Upper lobe of left lung (tissue), 6 donors: ENCODE measurements at regions not wholly inside any gene's neighbourhood (a gene's known extent, or its start where the extent isn't known, plus 50 kb on each side); places are given as distances from the start of the nearest gene placed in this dataset.

Experiments
- ATAC-seq, 2 donors: fragments of 200-7000 bp; cut with Tn5 transposase; one replicate each; pipeline ENCODE4 v1.9.1; 2022; ENCODE audit warnings: mild to moderate bottlenecking in 2 of 2, moderate library complexity in 2 of 2; ENCODE audit not compliant: low FRiP score in 2 of 2
- DNase-seq, 2 donors: peaks; one replicate each; pipeline ENCODE4 v3.0.0-alpha.2; 2019 to 2020
- H3K27ac ChIP-seq, 4 donors: fragments of 200-600 bp; sonication (generic); one replicate each; pipeline ENCODE4 v1.5.1; 2016 to 2019
- H3K27me3 ChIP-seq, 4 donors: fragments of 200-600 bp; sonication (generic); one replicate each; pipeline ENCODE4 v1.5.1; 2017 to 2019
- H3K36me3 ChIP-seq, 4 donors: fragments of 200-600 bp; sonication (generic); one replicate each; pipeline ENCODE4 v1.5.1; 2016 to 2019
- H3K4me1 ChIP-seq, 4 donors: fragments of 200-600 bp; sonication (generic); one replicate each; pipeline ENCODE4 v1.5.1; 2018 to 2019
- H3K4me3 ChIP-seq, 4 donors: fragments of 200-600 bp; sonication (generic); one replicate each; pipeline ENCODE4 v1.5.1; 2017 to 2019; ENCODE audit warnings: mild to moderate bottlenecking in 2 of 4, moderate library complexity in 1 of 4
- H3K9me3 ChIP-seq, 4 donors: fragments of 200-600 bp; sonication (generic); one replicate each; pipeline ENCODE4 v1.5.1; 2018 to 2019
- CTCF ChIP-seq, 6 experiments: fragments of 450-650 bp in 4 of 6; fragments of 200-600 bp in 2 of 6; sonication (generic) in 2 of 6; IDR thresholded peaks; one replicate each; pipeline ENCODE4 v1.5.1; 2016 to 2019; ENCODE audit warnings: antibody characterized with exemption in 6 of 6
- EP300 ChIP-seq, 4 donors: sonication (generic); formaldehyde crosslinking; IDR thresholded peaks; one replicate each; pipeline ENCODE4 v1.5.1; 2017; ENCODE audit warnings: antibody characterized with exemption in 4 of 4, control low read depth in 2 of 4
- POLR2A ChIP-seq, 4 donors: fragments of 450-650 bp; IDR thresholded peaks; one replicate each; pipeline ENCODE4 v1.5.1; 2016 to 2017; ENCODE audit warnings: antibody characterized with exemption in 4 of 4, mild to moderate bottlenecking in 2 of 4
- POLR2AphosphoS5 ChIP-seq, 2 donors: sonication (generic); formaldehyde crosslinking; IDR thresholded peaks; one replicate each; pipeline ENCODE4 v1.5.1; 2017; ENCODE audit warnings: antibody characterized with exemption in 2 of 2
- WGBS, 2 donors: methylation state at CpG; one replicate each; pipeline ENCODE4 v1.1.5; 2017 to 2018; 5-methylcytosine and 5-hydroxymethylcytosine counted together
- donor health status: DM: no; HTN: no; CAD: no; lungs with moderate emphysema.
- donor health status: DM: no; HTN: yes; CAD: no; lungs with severe emphysema.

- DNase-seq (peak in 1 of 2 donors; percentile 20), ATAC-seq (no peak)
- WGBS, 2 donors = 40 to 45% methylated on average over 14 to 16 of the region's 16 CpGs
- H3K27ac ChIP-seq = peak overlapping the region in 1 of 4 donors; percentile 11
- H3K4me3 ChIP-seq = no peak overlapping the region
- TF ChIP-seq POLR2A (IDR thresholded peaks at IDR 0.05) = no peak
- no peak for TF ChIP-seq EP300 (IDR thresholded peaks at IDR 0.05)
- no peak for TF ChIP-seq CTCF (IDR thresholded peaks at IDR 0.05)
- TF ChIP-seq POLR2AphosphoS5 (IDR thresholded peaks at IDR 0.05) = no peak
- H3K36me3 ChIP-seq = no peaks in the 10 kb centered on the region
- peaks cover 5 to 23% (median 8%) of the 10 kb centered on the region in 4 donors for H3K4me1 ChIP-seq
- no peaks in the 10 kb centered on the region for H3K27me3 ChIP-seq
- H3K9me3 ChIP-seq = peaks cover 0 to 6% (median under 1%) of the 10 kb centered on the region in 4 donors
These were observed 80.4 kb upstream of the DIO3 start for GRCh38 chr14:101480747-101481530.

DNA sequence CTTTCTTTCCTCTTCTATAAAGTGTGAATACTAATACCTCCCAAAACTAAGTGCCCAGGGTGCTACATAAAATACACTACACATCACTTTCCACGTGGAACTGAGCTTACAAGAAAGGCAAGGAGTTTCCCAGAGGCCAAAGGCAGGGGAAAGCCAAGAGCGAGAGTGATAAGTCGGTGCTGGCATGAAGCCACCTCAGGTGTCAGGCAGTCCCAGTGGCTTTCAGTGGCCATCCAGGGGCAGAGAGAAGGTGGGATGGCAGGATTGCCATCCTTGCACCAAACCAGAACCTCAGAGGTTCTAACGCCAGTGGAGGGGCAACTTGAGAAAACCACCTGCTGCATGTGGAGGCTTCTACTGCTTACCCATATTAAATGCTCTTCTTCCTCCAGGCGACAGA, 79.7 kb upstream of the DIO3 start:
- Histone ChIP-seq H3K27ac (no peak overlapping the region), H3K4me1 (peaks cover under 1 to 17% (median 4%) of the 10 kb centered on the region in 4 donors), H3K27me3 (no peaks in the 10 kb centered on the region), H3K9me3 (peaks cover 0 to 11% (median 1%) of the 10 kb centered on the region in 4 donors), H3K4me3 (no peak overlapping the region), H3K36me3 (no peaks in the 10 kb centered on the region)
- TF ChIP-seq CTCF (IDR thresholded peaks at IDR 0.05) (no peak), EP300 (IDR thresholded peaks at IDR 0.05) (no peak), POLR2AphosphoS5 (IDR thresholded peaks at IDR 0.05) (no peak), POLR2A (IDR thresholded peaks at IDR 0.05) (no peak)
- WGBS, 2 donors = 72 to 81% methylated on average over 5 of the region's 5 CpGs
- no peak for ATAC-seq
- DNase-seq = peak in 1 of 2 donors; percentile 3

DNA sequence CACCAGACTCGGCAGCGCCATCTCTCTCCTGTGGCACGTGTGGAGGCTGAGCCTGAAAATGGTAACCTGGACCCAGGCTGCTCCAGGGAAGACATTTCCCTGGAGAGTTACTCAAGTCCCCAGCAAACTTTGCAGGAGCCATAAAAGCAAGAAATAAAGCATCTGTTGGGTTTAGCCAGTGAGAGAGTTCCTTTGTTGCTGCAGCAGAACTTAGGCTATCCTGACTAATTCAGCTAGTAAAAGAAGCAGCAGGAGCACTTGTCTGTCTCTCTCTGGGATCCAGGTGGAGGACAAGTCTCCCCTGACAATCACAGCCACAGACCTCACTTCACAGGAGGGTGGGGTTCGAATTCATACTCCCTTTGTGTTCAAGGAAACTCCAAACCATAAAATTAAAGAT, 79.2 kb upstream of the DIO3 start:
- ATAC-seq (no peak), DNase-seq (peak in 1 of 2 donors; percentile 14)
- Histone ChIP-seq H3K27me3 (no peaks in the 10 kb centered on the region), H3K4me3 (no peak overlapping the region), H3K27ac (no peak overlapping the region), H3K9me3 (peaks cover 0 to 12% (median 3%) of the 10 kb centered on the region in 4 donors), H3K4me1 (peaks cover 0 to 12% (median 2%) of the 10 kb centered on the region in 4 donors), H3K36me3 (no peaks in the 10 kb centered on the region)
- WGBS, 2 donors = 78 to 88% methylated on average over 1 to 4 of the region's 4 CpGs
- TF ChIP-seq EP300 (IDR thresholded peaks at IDR 0.05) (no peak), CTCF (IDR thresholded peaks at IDR 0.05) (no peak), POLR2A (IDR thresholded peaks at IDR 0.05) (no peak), POLR2AphosphoS5 (IDR thresholded peaks at IDR 0.05) (no peak)

- Histone ChIP-seq H3K27ac (no peak overlapping the region), H3K4me1 (peaks cover 0 to 6% (median 2%) of the 10 kb centered on the region in 4 donors), H3K4me3 (no peak overlapping the region), H3K36me3 (no peaks in the 10 kb centered on the region), H3K9me3 (peaks cover 0 to 12% (median 3%) of the 10 kb centered on the region in 4 donors), H3K27me3 (no peaks in the 10 kb centered on the region)
- no peak for ATAC-seq
- DNase-seq = no peak
- 91 to 92% methylated on average over 4 of the region's 4 CpGs for WGBS, 2 donors
- TF ChIP-seq CTCF (IDR thresholded peaks at IDR 0.05) (no peak), EP300 (IDR thresholded peaks at IDR 0.05) (no peak), POLR2AphosphoS5 (IDR thresholded peaks at IDR 0.05) (no peak), POLR2A (IDR thresholded peaks at IDR 0.05) (no peak)
These were observed 77.5 kb upstream of the DIO3 start for GRCh38 chr14:101483829-101484228.
